CD4-positive, alpha-beta T cell (primary cell): ENCODE measurements at regions not wholly inside any gene's neighbourhood (a gene's known extent, or its start where the extent isn't known, plus 50 kb on each side); places are given as distances from the start of the nearest gene placed in this dataset.

Experiments
- ATAC-seq: fragments of 200-7000 bp; cut with Tn5 transposase; one replicate; pipeline ENCODE4 v1.10.0; 2022; ENCODE audit warnings: mild to moderate bottlenecking; ENCODE audit not compliant: poor library complexity
- CTCF ChIA-PET: fragments of 350-600 bp; sonication (Branson Sonifier 250); formaldehyde crosslinking; loops from one replicate; lab custom pipeline; 2021; ENCODE audit warnings: antibody characterized with exemption, inconsistent platforms; lab: Charles Lee
- POLR2A ChIA-PET: fragments of 350-600 bp; sonication (Branson Sonifier 250); formaldehyde crosslinking; loops from one replicate; lab custom pipeline; 2021; ENCODE audit warnings: antibody characterized with exemption, inconsistent platforms; lab: Charles Lee
- DNase-seq, 14 experiments: peaks; one replicate each; pipeline ENCODE4 v3.0.0-alpha.2; 2013 to 2020; ENCODE audit warnings: mixed read lengths in 2 of 14
- H3K27ac ChIP-seq, 2 donors: one replicate each; pipeline versions ENCODE4 v1.5.1 to v1.7.0; 2013; ENCODE audit warnings: low read length in 2 of 2, low read depth in 1 of 2, mild to moderate bottlenecking in 1 of 2
- H3K27me3 ChIP-seq, 2 experiments: 1 replicate in 1 of 2; 2 replicates in 1 of 2; pipeline versions ENCODE4 v1.6.1 to v1.7.0; 2013; ENCODE audit warnings: low read length in 2 of 2, control low read depth in 1 of 2, mild to moderate bottlenecking in 1 of 2, moderate library complexity in 1 of 2; ENCODE audit not compliant: insufficient read depth in 2 of 2, control insufficient read depth in 1 of 2
- H3K36me3 ChIP-seq: one replicate; pipeline ENCODE4 v1.6.1; 2013; ENCODE audit warnings: low read length, control low read depth; ENCODE audit not compliant: insufficient read depth
- H3K4me1 ChIP-seq: one replicate; pipeline ENCODE4 v1.6.1; 2013; ENCODE audit warnings: low read length, control low read depth; ENCODE audit not compliant: insufficient read depth
- H3K4me3 ChIP-seq: one replicate; pipeline ENCODE4 v1.5.1; 2013; ENCODE audit warnings: mild to moderate bottlenecking, low read length, moderate library complexity
- H3K9me3 ChIP-seq, 2 experiments: 1 replicate in 1 of 2; 2 replicates in 1 of 2; pipeline versions ENCODE4 v1.6.1 to v1.7.0; 2013; ENCODE audit warnings: low read length in 2 of 2, mild to moderate bottlenecking in 2 of 2, control low read depth in 1 of 2, moderate library complexity in 1 of 2; ENCODE audit not compliant: control insufficient read depth in 1 of 2, insufficient read depth in 1 of 2
- H3K27ac Mint-ChIP-seq: one replicate; pipeline ENCODE4 v1.8.0; 2020; ENCODE audit warnings: mixed read lengths
- H3K27me3 Mint-ChIP-seq: one replicate; pipeline ENCODE4 v1.8.0; 2021; ENCODE audit warnings: mixed read lengths
- H3K36me3 Mint-ChIP-seq: one replicate; pipeline ENCODE4 v1.8.0; 2021; ENCODE audit warnings: low read depth, mixed read lengths
- H3K4me1 Mint-ChIP-seq: one replicate; pipeline ENCODE4 v1.8.0; 2021; ENCODE audit warnings: low read depth, mixed read lengths
- H3K4me3 Mint-ChIP-seq: one replicate; pipeline ENCODE4 v1.8.0; 2020; ENCODE audit warnings: mild to moderate bottlenecking, mixed read lengths
- H3K9me3 Mint-ChIP-seq: one replicate; pipeline ENCODE4 v1.8.0; 2020; ENCODE audit warnings: mixed read lengths
- intact Hi-C, 2 experiments: fragments of 100-400 bp; cut with DNase I in 1 of 2; cut with micrococcal nuclease in 1 of 2; formaldehyde crosslinking; loops; one replicate each; pipeline versions ENCODE4 v1.15.1 to v1.9.0; 2023 to 2025; cut with DNase I, micrococcal nuclease
- TF ChIP-seq, protein P1 (sequence below): fragments of 200-600 bp; IDR thresholded peaks from one replicate; pipeline ENCODE4 v1.8.0; 2022; ENCODE audit warnings: antibody characterized with exemption, mild to moderate bottlenecking

DNA sequence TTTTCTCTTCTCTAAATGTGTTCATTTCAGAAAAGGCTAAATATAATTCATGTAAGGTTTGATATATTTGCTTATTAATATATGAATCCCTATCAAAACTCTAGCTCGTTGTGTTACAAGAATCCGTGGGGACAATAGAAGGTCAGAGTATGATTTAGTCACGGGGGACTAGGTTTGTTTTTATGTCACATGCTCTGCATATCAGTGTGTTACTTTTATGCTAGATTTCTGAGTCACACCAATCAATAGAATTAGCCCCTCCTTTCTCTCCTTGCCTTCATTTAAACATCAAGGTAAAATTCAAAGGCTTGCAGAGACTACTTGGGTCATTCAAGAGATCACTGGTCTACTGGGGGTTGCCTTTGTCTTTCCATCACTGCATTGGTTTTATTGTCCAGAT lies 636.1 kb downstream of the NR2F2 start:
- ChIA-PET CTCF (no interaction called here), POLR2A (no interaction called here)
- no peaks in the 10 kb centered on the region for H3K36me3 ChIP-seq

GRCh38 chr15:96969732-96970710 lies 639.5 kb downstream of the NR2F2 start:
- DNase-seq (no peak), ATAC-seq (no peak)
- ChIA-PET POLR2A (no interaction called here), CTCF (no interaction called here)
- no peaks in the 10 kb centered on the region for H3K36me3 Mint-ChIP-seq
- Histone ChIP-seq H3K27ac (no peak overlapping the region), H3K4me1 (no peaks in the 10 kb centered on the region), H3K27me3 (no peaks in the 10 kb centered on the region), H3K4me3 (no peak overlapping the region), H3K36me3 (no peaks in the 10 kb centered on the region), H3K9me3 (peaks cover 0 to 7% of the 10 kb centered on the region in 2 experiments)
- H3K27ac Mint-ChIP-seq, result no peak overlapping the region
- intact Hi-C loops, result no loop called here
- no peaks in the 10 kb centered on the region for H3K4me1 Mint-ChIP-seq
- TF ChIP-seq, protein P1, sequence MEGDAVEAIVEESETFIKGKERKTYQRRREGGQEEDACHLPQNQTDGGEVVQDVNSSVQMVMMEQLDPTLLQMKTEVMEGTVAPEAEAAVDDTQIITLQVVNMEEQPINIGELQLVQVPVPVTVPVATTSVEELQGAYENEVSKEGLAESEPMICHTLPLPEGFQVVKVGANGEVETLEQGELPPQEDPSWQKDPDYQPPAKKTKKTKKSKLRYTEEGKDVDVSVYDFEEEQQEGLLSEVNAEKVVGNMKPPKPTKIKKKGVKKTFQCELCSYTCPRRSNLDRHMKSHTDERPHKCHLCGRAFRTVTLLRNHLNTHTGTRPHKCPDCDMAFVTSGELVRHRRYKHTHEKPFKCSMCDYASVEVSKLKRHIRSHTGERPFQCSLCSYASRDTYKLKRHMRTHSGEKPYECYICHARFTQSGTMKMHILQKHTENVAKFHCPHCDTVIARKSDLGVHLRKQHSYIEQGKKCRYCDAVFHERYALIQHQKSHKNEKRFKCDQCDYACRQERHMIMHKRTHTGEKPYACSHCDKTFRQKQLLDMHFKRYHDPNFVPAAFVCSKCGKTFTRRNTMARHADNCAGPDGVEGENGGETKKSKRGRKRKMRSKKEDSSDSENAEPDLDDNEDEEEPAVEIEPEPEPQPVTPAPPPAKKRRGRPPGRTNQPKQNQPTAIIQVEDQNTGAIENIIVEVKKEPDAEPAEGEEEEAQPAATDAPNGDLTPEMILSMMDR, result no peak
- peaks cover 4% of the 10 kb centered on the region for H3K9me3 Mint-ChIP-seq
- H3K27me3 Mint-ChIP-seq, result no peaks in the 10 kb centered on the region
- H3K4me3 Mint-ChIP-seq, result no peak overlapping the region

More for the DNA sequence above, 636.1 kb downstream of the NR2F2 start:
- no peak overlapping the region for H3K27ac ChIP-seq
- intact Hi-C loops, result no loop called here
- H3K27ac Mint-ChIP-seq, result no peak overlapping the region
- no peak overlapping the region for H3K4me3 Mint-ChIP-seq
- H3K27me3 Mint-ChIP-seq, result no peaks in the 10 kb centered on the region
- H3K9me3 Mint-ChIP-seq, result peaks cover 2% of the 10 kb centered on the region
- ATAC-seq (no peak), DNase-seq (no peak)
- TF ChIP-seq, protein P1, result no peak
- no peaks in the 10 kb centered on the region for H3K27me3 ChIP-seq
- H3K9me3 ChIP-seq, result peaks cover 0 to 13% of the 10 kb centered on the region in 2 experiments
- H3K36me3 Mint-ChIP-seq, result no peaks in the 10 kb centered on the region
- H3K4me1 Mint-ChIP-seq, result no peaks in the 10 kb centered on the region
- no peaks in the 10 kb centered on the region for H3K4me1 ChIP-seq
- no peak overlapping the region for H3K4me3 ChIP-seq

DNA sequence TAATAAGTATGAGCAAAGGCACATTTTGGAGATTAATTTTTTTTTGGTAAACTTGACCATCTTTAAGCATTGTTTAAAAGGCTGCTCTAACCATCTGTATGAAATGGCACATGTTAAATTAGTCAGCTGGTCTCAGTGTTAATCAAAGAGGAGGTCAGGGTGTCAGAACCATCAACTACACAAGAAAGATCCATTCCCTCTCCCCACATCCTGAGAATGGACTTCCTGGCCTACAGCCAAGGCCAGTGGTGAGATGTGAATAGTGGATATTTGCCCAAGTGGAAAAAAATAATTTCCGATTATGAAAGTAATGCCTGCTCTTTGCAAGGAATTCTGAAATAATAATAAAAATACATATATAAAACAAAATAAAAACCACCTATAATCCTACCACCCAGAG lies 641.7 kb downstream of the NR2F2 start:
- ChIA-PET CTCF (no interaction called here), POLR2A (no interaction called here)
- intact Hi-C loops, result no loop called here
- Histone ChIP-seq H3K36me3 (no peaks in the 10 kb centered on the region), H3K27me3 (no peaks in the 10 kb centered on the region), H3K9me3 (peaks cover 0 to 7% of the 10 kb centered on the region in 2 experiments), H3K4me3 (no peak overlapping the region), H3K27ac (no peak overlapping the region), H3K4me1 (no peaks in the 10 kb centered on the region)
- H3K27me3 Mint-ChIP-seq, result no peaks in the 10 kb centered on the region
- ATAC-seq, result no peak
- H3K27ac Mint-ChIP-seq, result no peak overlapping the region
- no peaks in the 10 kb centered on the region for H3K4me1 Mint-ChIP-seq
- no peak for DNase-seq
- no peak overlapping the region for H3K4me3 Mint-ChIP-seq
- no peaks in the 10 kb centered on the region for H3K36me3 Mint-ChIP-seq
- H3K9me3 Mint-ChIP-seq, result peaks cover 8% of the 10 kb centered on the region
- TF ChIP-seq, protein P1, result no peak
